ENCODE measurements at regions not wholly inside any gene's neighbourhood (a gene's known extent, or its start where the extent isn't known, plus 50 kb on each side); places are given as distances from the start of the nearest gene placed in this dataset.

DNA sequence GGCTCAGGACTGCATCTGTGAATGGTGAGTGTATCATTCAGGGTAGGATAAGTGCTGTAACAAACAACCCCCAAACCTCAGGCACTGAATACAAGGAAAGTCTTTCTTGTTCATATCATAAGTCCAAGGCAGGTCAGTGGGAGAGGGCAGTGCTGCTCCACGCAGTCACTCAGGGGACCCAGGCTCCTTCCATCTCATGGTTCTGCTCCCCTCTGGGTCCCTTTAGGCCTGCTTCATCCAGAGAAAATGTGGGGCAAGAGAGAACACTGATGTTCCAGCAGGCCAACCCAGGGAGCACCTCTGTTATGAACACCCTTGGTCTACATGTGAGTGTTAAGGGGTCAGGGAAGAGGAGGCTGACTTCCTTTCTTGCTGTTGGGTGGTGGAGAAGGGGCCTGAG lies 187.8 kb downstream of the CHST1 start:
- H3K27me3 ChIP-seq (ENCODE audit: control insufficient read depth in 4 of 4, insufficient read depth in 4 of 4, low read length in 3 of 4), result no peaks in the 10 kb centered on the region
- no peaks in the 10 kb centered on the region for H3K36me3 ChIP-seq (ENCODE audit: control insufficient read depth in 4 of 4, insufficient read depth in 3 of 4, low read depth in 1 of 4, low read length in 3 of 4)
- no peak for DNase-seq (ENCODE audit: low spot score)
- H3K4me3 ChIP-seq (ENCODE audit: low read depth in 1 of 3, low read length in 3 of 3), result no peak overlapping the region
- TF ChIP-seq GABPA (IDR thresholded peaks at IDR 0.05 in 1 of 2, conservative IDR thresholded peaks at IDR 0.05 in 1 of 2) (no peak), SP1 (IDR thresholded peaks at IDR 0.05) (no peak), TAF1 (conservative IDR thresholded peaks at IDR 0.05) (no peak), EGR1 (IDR thresholded peaks at IDR 0.05; ENCODE audit: low read depth in 2 of 2) (no peak), JUND (IDR thresholded peaks at IDR 0.05) (no peak)
- no peaks in the 10 kb centered on the region for H3K4me1 ChIP-seq (ENCODE audit: control insufficient read depth in 4 of 4, insufficient read depth in 4 of 4, low read length in 3 of 4)
- 98% methylated on average over 1 of the region's 1 CpG for WGBS
- H3K9me3 ChIP-seq (ENCODE audit: control insufficient read depth in 4 of 4, low read length in 3 of 4), result no peaks in the 10 kb centered on the region
- H3K27ac ChIP-seq (ENCODE audit: low read depth in 1 of 2, low read length in 2 of 2), result no peak overlapping the region
- H3K9ac ChIP-seq (ENCODE audit: low read depth in 1 of 2, low read length in 2 of 2), result no peak overlapping the region

GRCh38 chr11:45476126-45476525 lies 189.3 kb downstream of the CHST1 start:
- TF ChIP-seq SP1 (IDR thresholded peaks at IDR 0.05) (no peak), JUND (IDR thresholded peaks at IDR 0.05) (no peak), NR2F2 (IDR thresholded peaks at IDR 0.05) (no peak), GABPA (IDR thresholded peaks at IDR 0.05 in 1 of 2, conservative IDR thresholded peaks at IDR 0.05 in 1 of 2) (no peak), RXRA (IDR thresholded peaks at IDR 0.05) (no peak), FOXA2 (IDR thresholded peaks at IDR 0.05) (no peak), RAD21 (IDR thresholded peaks at IDR 0.05) (no peak), HNF4G (IDR thresholded peaks at IDR 0.05) (no peak), TAF1 (conservative IDR thresholded peaks at IDR 0.05) (no peak), FOXA1 (IDR thresholded peaks at IDR 0.05) (no peak)
- TF ChIP-seq, protein P1, sequence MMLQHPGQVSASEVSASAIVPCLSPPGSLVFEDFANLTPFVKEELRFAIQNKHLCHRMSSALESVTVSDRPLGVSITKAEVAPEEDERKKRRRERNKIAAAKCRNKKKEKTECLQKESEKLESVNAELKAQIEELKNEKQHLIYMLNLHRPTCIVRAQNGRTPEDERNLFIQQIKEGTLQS (IDR thresholded peaks at IDR 0.05), result no peak
- TF ChIP-seq, protein P2, sequence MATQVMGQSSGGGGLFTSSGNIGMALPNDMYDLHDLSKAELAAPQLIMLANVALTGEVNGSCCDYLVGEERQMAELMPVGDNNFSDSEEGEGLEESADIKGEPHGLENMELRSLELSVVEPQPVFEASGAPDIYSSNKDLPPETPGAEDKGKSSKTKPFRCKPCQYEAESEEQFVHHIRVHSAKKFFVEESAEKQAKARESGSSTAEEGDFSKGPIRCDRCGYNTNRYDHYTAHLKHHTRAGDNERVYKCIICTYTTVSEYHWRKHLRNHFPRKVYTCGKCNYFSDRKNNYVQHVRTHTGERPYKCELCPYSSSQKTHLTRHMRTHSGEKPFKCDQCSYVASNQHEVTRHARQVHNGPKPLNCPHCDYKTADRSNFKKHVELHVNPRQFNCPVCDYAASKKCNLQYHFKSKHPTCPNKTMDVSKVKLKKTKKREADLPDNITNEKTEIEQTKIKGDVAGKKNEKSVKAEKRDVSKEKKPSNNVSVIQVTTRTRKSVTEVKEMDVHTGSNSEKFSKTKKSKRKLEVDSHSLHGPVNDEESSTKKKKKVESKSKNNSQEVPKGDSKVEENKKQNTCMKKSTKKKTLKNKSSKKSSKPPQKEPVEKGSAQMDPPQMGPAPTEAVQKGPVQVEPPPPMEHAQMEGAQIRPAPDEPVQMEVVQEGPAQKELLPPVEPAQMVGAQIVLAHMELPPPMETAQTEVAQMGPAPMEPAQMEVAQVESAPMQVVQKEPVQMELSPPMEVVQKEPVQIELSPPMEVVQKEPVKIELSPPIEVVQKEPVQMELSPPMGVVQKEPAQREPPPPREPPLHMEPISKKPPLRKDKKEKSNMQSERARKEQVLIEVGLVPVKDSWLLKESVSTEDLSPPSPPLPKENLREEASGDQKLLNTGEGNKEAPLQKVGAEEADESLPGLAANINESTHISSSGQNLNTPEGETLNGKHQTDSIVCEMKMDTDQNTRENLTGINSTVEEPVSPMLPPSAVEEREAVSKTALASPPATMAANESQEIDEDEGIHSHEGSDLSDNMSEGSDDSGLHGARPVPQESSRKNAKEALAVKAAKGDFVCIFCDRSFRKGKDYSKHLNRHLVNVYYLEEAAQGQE (IDR thresholded peaks at IDR 0.05), result no peak
- H3K9ac ChIP-seq (ENCODE audit: low read depth in 1 of 2, low read length in 2 of 2), result no peak overlapping the region
- 93% methylated on average over 2 of the region's 2 CpGs for WGBS
- no peak overlapping the region for H3K27ac ChIP-seq (ENCODE audit: low read depth in 1 of 2, low read length in 2 of 2)
- H3K9me3 ChIP-seq (ENCODE audit: control insufficient read depth in 4 of 4, low read length in 3 of 4), result no peaks in the 10 kb centered on the region
- no peaks in the 10 kb centered on the region for H3K36me3 ChIP-seq (ENCODE audit: control insufficient read depth in 4 of 4, insufficient read depth in 3 of 4, low read depth in 1 of 4, low read length in 3 of 4)
- no peak for DNase-seq (ENCODE audit: low spot score)
- no peak overlapping the region for H3K4me3 ChIP-seq (ENCODE audit: low read depth in 1 of 3, low read length in 3 of 3)
- no peaks in the 10 kb centered on the region for H3K27me3 ChIP-seq (ENCODE audit: control insufficient read depth in 4 of 4, insufficient read depth in 4 of 4, low read length in 3 of 4)
- H3K4me1 ChIP-seq (ENCODE audit: control insufficient read depth in 4 of 4, insufficient read depth in 4 of 4, low read length in 3 of 4), result no peaks in the 10 kb centered on the region

DNA sequence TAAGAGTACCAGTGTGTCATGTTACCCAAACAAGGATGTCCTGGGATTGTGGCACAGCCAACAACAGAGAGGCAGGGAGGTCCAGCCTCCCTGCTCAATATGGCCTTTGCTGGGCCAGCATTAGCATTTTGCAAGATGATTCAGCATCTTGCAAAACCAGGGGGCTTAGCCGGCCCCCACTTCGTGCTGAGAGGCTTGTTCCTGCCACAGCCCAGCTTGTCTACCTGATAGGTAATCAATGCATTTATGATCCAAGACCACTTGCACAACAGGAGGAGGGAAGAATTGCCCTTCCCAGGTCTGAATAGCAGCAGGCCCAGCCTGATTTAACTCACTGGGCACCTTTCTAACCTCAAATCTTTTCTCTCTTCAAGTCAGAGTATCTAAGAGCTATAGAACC lies 189.0 kb upstream of the SYT13 start:
- Histone ChIP-seq H3K36me3 (ENCODE audit: control insufficient read depth in 4 of 4, insufficient read depth in 3 of 4, low read depth in 1 of 4, low read length in 3 of 4) (no peaks in the 10 kb centered on the region), H3K4me3 (ENCODE audit: low read depth in 1 of 3, low read length in 3 of 3) (no peak overlapping the region), H3K9me3 (ENCODE audit: control insufficient read depth in 4 of 4, low read length in 3 of 4) (no peaks in the 10 kb centered on the region), H3K4me1 (ENCODE audit: control insufficient read depth in 4 of 4, insufficient read depth in 4 of 4, low read length in 3 of 4) (no peaks in the 10 kb centered on the region), H3K9ac (ENCODE audit: low read depth in 1 of 2, low read length in 2 of 2) (no peak overlapping the region), H3K27ac (ENCODE audit: low read depth in 1 of 2, low read length in 2 of 2) (no peak overlapping the region), H3K27me3 (ENCODE audit: control insufficient read depth in 4 of 4, insufficient read depth in 4 of 4, low read length in 3 of 4) (no peaks in the 10 kb centered on the region)
- 71% methylated on average over 2 of the region's 2 CpGs for WGBS
- TF ChIP-seq SP1 (IDR thresholded peaks at IDR 0.05), result no peak
- no peak for TF ChIP-seq HNF4G (IDR thresholded peaks at IDR 0.05)
- TF ChIP-seq NR2F2 (IDR thresholded peaks at IDR 0.05), result no peak
- TF ChIP-seq, protein P2 (IDR thresholded peaks at IDR 0.05), result no peak
- TF ChIP-seq GABPA (IDR thresholded peaks at IDR 0.05 in 1 of 2, conservative IDR thresholded peaks at IDR 0.05 in 1 of 2), result no peak
- TF ChIP-seq RAD21 (IDR thresholded peaks at IDR 0.05), result no peak
- no peak for TF ChIP-seq JUND (IDR thresholded peaks at IDR 0.05)
- no peak for TF ChIP-seq YY1 (IDR thresholded peaks at IDR 0.05)
- TF ChIP-seq, protein P3, sequence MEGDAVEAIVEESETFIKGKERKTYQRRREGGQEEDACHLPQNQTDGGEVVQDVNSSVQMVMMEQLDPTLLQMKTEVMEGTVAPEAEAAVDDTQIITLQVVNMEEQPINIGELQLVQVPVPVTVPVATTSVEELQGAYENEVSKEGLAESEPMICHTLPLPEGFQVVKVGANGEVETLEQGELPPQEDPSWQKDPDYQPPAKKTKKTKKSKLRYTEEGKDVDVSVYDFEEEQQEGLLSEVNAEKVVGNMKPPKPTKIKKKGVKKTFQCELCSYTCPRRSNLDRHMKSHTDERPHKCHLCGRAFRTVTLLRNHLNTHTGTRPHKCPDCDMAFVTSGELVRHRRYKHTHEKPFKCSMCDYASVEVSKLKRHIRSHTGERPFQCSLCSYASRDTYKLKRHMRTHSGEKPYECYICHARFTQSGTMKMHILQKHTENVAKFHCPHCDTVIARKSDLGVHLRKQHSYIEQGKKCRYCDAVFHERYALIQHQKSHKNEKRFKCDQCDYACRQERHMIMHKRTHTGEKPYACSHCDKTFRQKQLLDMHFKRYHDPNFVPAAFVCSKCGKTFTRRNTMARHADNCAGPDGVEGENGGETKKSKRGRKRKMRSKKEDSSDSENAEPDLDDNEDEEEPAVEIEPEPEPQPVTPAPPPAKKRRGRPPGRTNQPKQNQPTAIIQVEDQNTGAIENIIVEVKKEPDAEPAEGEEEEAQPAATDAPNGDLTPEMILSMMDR (IDR thresholded peaks at IDR 0.05; ENCODE audit: low read depth, low read length, missing input control), result no peak
- no peak for DNase-seq (ENCODE audit: low spot score)

Measured in liver (tissue), 8 donors.